Left ventricle myocardium inferior (tissue), 1 donor: ENCODE measurements at regions not wholly inside any gene's neighbourhood (a gene's known extent, or its start where the extent isn't known, plus 50 kb on each side); places are given as distances from the start of the nearest gene placed in this dataset.

Experiments
- DNase-seq: peaks from one replicate; pipeline ENCODE4 v3.0.0-alpha.2; 2020
- H3K27ac ChIP-seq: fragments of 200-600 bp; replicated peaks from 2 replicates; pipeline ENCODE4 v1.8.0; 2021
- H3K27me3 ChIP-seq: fragments of 200-600 bp; 2 replicates; pipeline ENCODE4 v1.8.0; 2021; ENCODE audit warnings: low read depth
- H3K36me3 ChIP-seq: fragments of 200-600 bp; 2 replicates; pipeline ENCODE4 v1.8.0; 2021
- H3K4me1 ChIP-seq: fragments of 200-600 bp; 2 replicates; pipeline ENCODE4 v1.8.0; 2021
- H3K4me3 ChIP-seq: fragments of 200-600 bp; 2 replicates; pipeline ENCODE4 v1.8.0; 2021; ENCODE audit warnings: mild to moderate bottlenecking, moderate library complexity
- H3K9me3 ChIP-seq: fragments of 200-600 bp; replicated peaks from 2 replicates; pipeline ENCODE4 v1.8.0; 2021
- intact Hi-C: fragments of 100-400 bp; cut with micrococcal nuclease; formaldehyde crosslinking; loops from one replicate; pipeline ENCODE4 v1.11.0; 2022
- TF ChIP-seq, protein P1 (sequence below): fragments of 200-600 bp; IDR thresholded peaks from 2 replicates; pipeline ENCODE4 v1.8.0; 2021; ENCODE audit warnings: antibody characterized with exemption, mild to moderate bottlenecking, borderline replicate concordance
- donor health status: DM: no; HTN: yes; CAD: no; lungs with severe emphysema.

DNA sequence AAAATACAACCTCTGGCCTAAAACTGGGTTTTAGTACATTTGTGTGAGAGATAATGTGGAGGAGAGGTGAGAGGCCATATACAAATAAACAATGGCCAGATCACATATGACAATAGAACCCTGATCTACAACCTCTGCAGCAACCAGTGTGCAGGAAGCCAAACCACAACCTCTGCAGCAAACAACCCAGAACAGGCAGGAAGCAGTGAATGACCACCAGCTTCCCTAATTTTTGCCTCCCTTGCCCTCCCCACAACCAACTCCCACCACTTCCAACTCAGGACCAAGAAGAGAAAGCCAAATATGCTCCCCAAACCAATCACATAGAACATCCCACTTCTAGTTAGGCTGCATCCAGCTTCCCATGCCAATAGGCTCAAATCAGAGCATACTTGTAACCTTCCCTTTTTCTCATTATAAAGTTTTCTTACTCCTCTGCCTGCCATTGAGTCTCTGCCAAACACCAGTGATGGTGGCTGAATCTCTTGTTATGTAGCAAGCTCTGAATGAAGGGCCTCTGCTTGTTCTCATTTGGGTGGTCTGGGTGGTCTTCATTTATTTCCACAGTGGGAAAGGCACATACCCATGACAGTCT is 102.6 kb upstream of the GAP43 start:
- intact Hi-C loops: no loop called here
- Histone ChIP-seq H3K4me1 (peaks cover 53% of the 10 kb centered on the region), H3K9me3 (peaks cover 1% of the 10 kb centered on the region), H3K27me3 (no peaks in the 10 kb centered on the region), H3K36me3 (no peaks in the 10 kb centered on the region), H3K4me3 (no peak overlapping the region), H3K27ac (no peak overlapping the region)
- no peak for DNase-seq
- TF ChIP-seq, protein P1, sequence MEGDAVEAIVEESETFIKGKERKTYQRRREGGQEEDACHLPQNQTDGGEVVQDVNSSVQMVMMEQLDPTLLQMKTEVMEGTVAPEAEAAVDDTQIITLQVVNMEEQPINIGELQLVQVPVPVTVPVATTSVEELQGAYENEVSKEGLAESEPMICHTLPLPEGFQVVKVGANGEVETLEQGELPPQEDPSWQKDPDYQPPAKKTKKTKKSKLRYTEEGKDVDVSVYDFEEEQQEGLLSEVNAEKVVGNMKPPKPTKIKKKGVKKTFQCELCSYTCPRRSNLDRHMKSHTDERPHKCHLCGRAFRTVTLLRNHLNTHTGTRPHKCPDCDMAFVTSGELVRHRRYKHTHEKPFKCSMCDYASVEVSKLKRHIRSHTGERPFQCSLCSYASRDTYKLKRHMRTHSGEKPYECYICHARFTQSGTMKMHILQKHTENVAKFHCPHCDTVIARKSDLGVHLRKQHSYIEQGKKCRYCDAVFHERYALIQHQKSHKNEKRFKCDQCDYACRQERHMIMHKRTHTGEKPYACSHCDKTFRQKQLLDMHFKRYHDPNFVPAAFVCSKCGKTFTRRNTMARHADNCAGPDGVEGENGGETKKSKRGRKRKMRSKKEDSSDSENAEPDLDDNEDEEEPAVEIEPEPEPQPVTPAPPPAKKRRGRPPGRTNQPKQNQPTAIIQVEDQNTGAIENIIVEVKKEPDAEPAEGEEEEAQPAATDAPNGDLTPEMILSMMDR: no peak

DNA sequence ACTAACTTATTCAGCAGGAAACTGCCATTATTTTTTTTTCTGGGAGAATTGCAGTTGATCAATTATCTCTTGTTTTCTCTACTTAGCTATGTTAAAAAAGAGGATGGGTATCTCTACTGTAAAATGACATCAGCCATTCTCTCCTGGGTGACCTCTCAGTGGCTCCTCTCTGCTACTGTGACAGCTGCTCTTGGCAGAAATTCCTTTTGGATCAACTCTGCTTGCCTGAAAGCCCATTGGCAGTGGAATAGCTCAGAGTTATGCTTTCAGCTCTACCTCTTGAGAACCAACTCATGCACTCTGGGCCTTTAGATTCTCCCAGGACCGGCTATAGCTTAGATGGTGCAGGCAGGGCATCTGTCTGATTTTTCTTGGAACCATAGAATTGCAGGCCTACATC is 99.9 kb upstream of the GAP43 start:
- DNase-seq: no peak
- TF ChIP-seq, protein P1: no peak
- H3K27ac ChIP-seq: peak overlapping the region; percentile 65

GRCh38 chr3:115524549-115524948 is 98.8 kb upstream of the GAP43 start:
- intact Hi-C loops: no loop called here
- peak overlapping the region; percentile 65 for H3K27ac ChIP-seq
- H3K27me3 ChIP-seq: no peaks in the 10 kb centered on the region
- peaks cover 29% of the 10 kb centered on the region for H3K4me1 ChIP-seq
- H3K9me3 ChIP-seq: no peaks in the 10 kb centered on the region
- TF ChIP-seq, protein P1: no peak
- H3K36me3 ChIP-seq: no peaks in the 10 kb centered on the region
- no peak for DNase-seq
- H3K4me3 ChIP-seq: no peak overlapping the region

More for the DNA sequence above, 99.9 kb upstream of the GAP43 start:
- no peaks in the 10 kb centered on the region for H3K9me3 ChIP-seq
- no peak overlapping the region for H3K4me3 ChIP-seq
- H3K36me3 ChIP-seq: no peaks in the 10 kb centered on the region
- no peaks in the 10 kb centered on the region for H3K27me3 ChIP-seq
- intact Hi-C loops: no loop called here
- H3K4me1 ChIP-seq: peaks cover 39% of the 10 kb centered on the region

- H3K4me3 ChIP-seq: no peak overlapping the region
- H3K4me1 ChIP-seq: peaks cover 29% of the 10 kb centered on the region
- peaks cover 4% of the 10 kb centered on the region for H3K9me3 ChIP-seq
- no peak overlapping the region for H3K27ac ChIP-seq
- H3K36me3 ChIP-seq: no peaks in the 10 kb centered on the region
- intact Hi-C loops: no loop called here
- TF ChIP-seq, protein P1: no peak
- H3K27me3 ChIP-seq: no peaks in the 10 kb centered on the region
- DNase-seq: no peak
Measured at GRCh38 chr3:115525731-115526130, 97.6 kb upstream of the GAP43 start.

DNA sequence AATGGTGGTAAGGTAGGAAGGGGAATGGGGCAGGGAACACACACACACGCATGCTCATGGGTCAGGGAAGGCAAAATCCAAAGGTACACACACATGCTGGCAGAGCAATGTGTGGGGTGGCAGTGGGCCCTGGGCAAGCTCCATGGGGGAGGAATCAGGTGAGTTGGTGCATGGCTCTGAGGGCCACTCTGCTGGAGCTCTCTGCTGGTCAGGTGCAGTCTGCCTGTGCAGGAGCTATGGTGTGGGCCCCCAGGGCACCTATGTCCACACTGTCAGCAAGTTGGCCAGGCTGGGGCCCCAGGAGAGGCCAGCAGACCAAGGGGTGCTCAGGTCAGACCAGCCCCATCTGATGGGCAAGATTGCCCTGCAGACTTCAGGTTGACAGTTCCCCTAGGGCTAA is 90.1 kb upstream of the GAP43 start:
- Histone ChIP-seq H3K9me3 (peaks cover 15% of the 10 kb centered on the region), H3K36me3 (no peaks in the 10 kb centered on the region), H3K4me3 (no peak overlapping the region), H3K4me1 (no peaks in the 10 kb centered on the region), H3K27ac (no peak overlapping the region), H3K27me3 (no peaks in the 10 kb centered on the region)
- intact Hi-C loops: no loop called here
- no peak for DNase-seq
- TF ChIP-seq, protein P1: no peak
